Calu3 (cell line): ENCODE measurements at regions not wholly inside any gene's neighbourhood (a gene's known extent, or its start where the extent isn't known, plus 50 kb on each side); places are given as distances from the start of the nearest gene placed in this dataset.

ENCODE experiments used
- BruUV-seq: library from RNA; stranded (reverse); fragments of 400-500 nt; replicated peaks from 2 replicates; lab custom pipeline; 2021; lab: Mats Ljungman, UMichigan
- CTCF ChIA-PET: fragments of 300-600 bp; sonication (Branson Sonifier 250); formaldehyde crosslinking; loops from one replicate; lab custom pipeline; 2022; ENCODE audit warnings: antibody characterized with exemption; lab: Charles Lee
- DNase-seq: peaks from one replicate; pipeline ENCODE4 v3.0.0; 2022
- H3K27ac Mint-ChIP-seq: one replicate; pipeline ENCODE4 v1.8.0; 2022; ENCODE audit warnings: mixed read lengths; ENCODE audit not compliant: unreplicated experiment
- H3K27me3 Mint-ChIP-seq: one replicate; pipeline ENCODE4 v1.8.0; 2022; ENCODE audit warnings: mixed read lengths; ENCODE audit not compliant: unreplicated experiment
- H3K36me3 Mint-ChIP-seq: one replicate; pipeline ENCODE4 v1.8.0; 2022; ENCODE audit warnings: mild to moderate bottlenecking, moderate library complexity, mixed read lengths; ENCODE audit not compliant: insufficient read depth, unreplicated experiment
- H3K4me1 Mint-ChIP-seq: one replicate; pipeline ENCODE4 v1.8.0; 2022; ENCODE audit warnings: mild to moderate bottlenecking, low read depth, mixed read lengths; ENCODE audit not compliant: unreplicated experiment
- H3K4me3 Mint-ChIP-seq: one replicate; pipeline ENCODE4 v1.8.0; 2022; ENCODE audit warnings: mild to moderate bottlenecking, low read depth, moderate library complexity, mixed read lengths; ENCODE audit not compliant: unreplicated experiment
- H3K9me3 Mint-ChIP-seq: one replicate; pipeline ENCODE4 v1.8.0; 2022; ENCODE audit warnings: low read depth, mixed read lengths; ENCODE audit not compliant: unreplicated experiment
- CTCF ChIP-seq: fragments of 200-600 bp; IDR thresholded peaks from one replicate; pipeline ENCODE4 v1.8.0; 2022; ENCODE audit warnings: antibody characterized with exemption; ENCODE audit not compliant: unreplicated experiment
- intact Hi-C: fragments of 100-400 bp; cut with micrococcal nuclease; formaldehyde crosslinking; loops from one replicate; pipeline ENCODE4 v1.10.0; 2022; ENCODE audit not compliant: unreplicated experiment

GRCh38 chr4:53646795-53647194 lies 55.5 kb upstream of the LNX1 start:
- Mint-ChIP-seq H3K4me3 (no peak overlapping the region), H3K9me3 (no peaks in the 10 kb centered on the region), H3K4me1 (peaks cover 53% of the 10 kb centered on the region), H3K27ac (no peak overlapping the region), H3K36me3 (peaks cover 5% of the 10 kb centered on the region), H3K27me3 (no peaks in the 10 kb centered on the region)
- CTCF ChIA-PET = no interaction called here
- TF ChIP-seq CTCF = no peak
- no peak for DNase-seq
- no TSS peak for BruUV-seq
- intact Hi-C loops = no loop called here

- H3K4me1 Mint-ChIP-seq = peaks cover 48% of the 10 kb centered on the region
- H3K27me3 Mint-ChIP-seq = no peaks in the 10 kb centered on the region
- H3K36me3 Mint-ChIP-seq = peaks cover 5% of the 10 kb centered on the region
- intact Hi-C loops = no loop called here
- H3K27ac Mint-ChIP-seq = peak overlapping the region; percentile 69
- DNase-seq = no peak
- no peaks in the 10 kb centered on the region for H3K9me3 Mint-ChIP-seq
- no TSS peak for BruUV-seq
- no peak overlapping the region for H3K4me3 Mint-ChIP-seq
- CTCF ChIA-PET = no interaction called here
- TF ChIP-seq CTCF = no peak
Measured at GRCh38 chr4:53645108-53645507, 53.8 kb upstream of the LNX1 start.

- Mint-ChIP-seq H3K36me3 (peaks cover 5% of the 10 kb centered on the region), H3K4me3 (no peak overlapping the region), H3K27ac (peak overlapping the region; percentile 69), H3K4me1 (peaks cover 43% of the 10 kb centered on the region), H3K9me3 (no peaks in the 10 kb centered on the region), H3K27me3 (no peaks in the 10 kb centered on the region)
- BruUV-seq = no TSS peak
- peak; percentile 70 for DNase-seq
- intact Hi-C loops = no loop called here
- CTCF ChIA-PET = no interaction called here
- TF ChIP-seq CTCF = no peak
Measured at GRCh38 chr4:53644607-53645006, 53.3 kb upstream of the LNX1 start.
